Liver (tissue), 3 donors: ENCODE measurements at regions not wholly inside any gene's neighbourhood (a gene's known extent, or its start where the extent isn't known, plus 50 kb on each side); places are given as distances from the start of the nearest gene placed in this dataset.

Source experiments
- JUND ChIP-seq, 2 donors: IDR thresholded peaks; 2 replicates each; pipeline ENCODE4 v1.6.1; 2016; ENCODE audit warnings: antibody characterized with exemption in 2 of 2
- NR2F2 ChIP-seq: IDR thresholded peaks from 2 replicates; pipeline ENCODE4 v1.6.1; 2016; ENCODE audit warnings: antibody characterized with exemption
- SP1 ChIP-seq: IDR thresholded peaks from 2 replicates; pipeline ENCODE4 v1.6.1; 2018; ENCODE audit warnings: antibody characterized with exemption, mild to moderate bottlenecking
- TAF1 ChIP-seq: conservative IDR thresholded peaks from 2 replicates; pipeline ENCODE4 v1.6.1; 2016; ENCODE audit warnings: antibody characterized with exemption, mild to moderate bottlenecking
- TF ChIP-seq, protein P1 (sequence below): fragments of 150-350 bp; IDR thresholded peaks from 2 replicates; pipeline ENCODE4 v1.5.1; 2017; ENCODE audit warnings: improper control_type of control experiment, low read depth, low read length; ENCODE audit not compliant: missing input control
- TF ChIP-seq, protein P2 (sequence below): IDR thresholded peaks from 2 replicates; pipeline ENCODE4 v1.6.1; 2016; ENCODE audit warnings: antibody characterized with exemption
- donor health status: healthy.
- donor health status: healthy.

DNA sequence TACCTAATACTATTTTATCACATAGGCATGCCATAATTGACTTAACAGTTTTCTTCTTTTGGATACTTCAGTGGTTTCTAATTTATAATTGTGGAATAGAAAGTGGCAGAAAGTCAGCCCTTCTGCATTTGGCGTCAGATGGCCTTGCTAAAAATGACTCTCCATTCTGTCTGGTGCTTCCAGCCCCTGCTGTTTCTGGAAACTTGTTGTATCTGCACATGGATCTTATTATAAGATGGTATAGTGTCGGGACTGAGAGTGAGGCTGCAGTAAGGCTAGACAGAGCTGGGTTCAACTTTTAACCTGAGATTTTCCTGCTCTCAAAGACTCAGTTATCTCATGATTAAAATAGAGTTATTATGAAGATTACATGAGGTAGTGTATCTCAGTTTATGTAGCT, 74.8 kb upstream of the WDR72 start:
- TF ChIP-seq NR2F2 (no peak), SP1 (no peak), TAF1 (no peak), JUND (IDR thresholded peaks at IDR 0.05) (no peak)
- TF ChIP-seq, protein P1, sequence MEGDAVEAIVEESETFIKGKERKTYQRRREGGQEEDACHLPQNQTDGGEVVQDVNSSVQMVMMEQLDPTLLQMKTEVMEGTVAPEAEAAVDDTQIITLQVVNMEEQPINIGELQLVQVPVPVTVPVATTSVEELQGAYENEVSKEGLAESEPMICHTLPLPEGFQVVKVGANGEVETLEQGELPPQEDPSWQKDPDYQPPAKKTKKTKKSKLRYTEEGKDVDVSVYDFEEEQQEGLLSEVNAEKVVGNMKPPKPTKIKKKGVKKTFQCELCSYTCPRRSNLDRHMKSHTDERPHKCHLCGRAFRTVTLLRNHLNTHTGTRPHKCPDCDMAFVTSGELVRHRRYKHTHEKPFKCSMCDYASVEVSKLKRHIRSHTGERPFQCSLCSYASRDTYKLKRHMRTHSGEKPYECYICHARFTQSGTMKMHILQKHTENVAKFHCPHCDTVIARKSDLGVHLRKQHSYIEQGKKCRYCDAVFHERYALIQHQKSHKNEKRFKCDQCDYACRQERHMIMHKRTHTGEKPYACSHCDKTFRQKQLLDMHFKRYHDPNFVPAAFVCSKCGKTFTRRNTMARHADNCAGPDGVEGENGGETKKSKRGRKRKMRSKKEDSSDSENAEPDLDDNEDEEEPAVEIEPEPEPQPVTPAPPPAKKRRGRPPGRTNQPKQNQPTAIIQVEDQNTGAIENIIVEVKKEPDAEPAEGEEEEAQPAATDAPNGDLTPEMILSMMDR, result no peak
- TF ChIP-seq, protein P2, sequence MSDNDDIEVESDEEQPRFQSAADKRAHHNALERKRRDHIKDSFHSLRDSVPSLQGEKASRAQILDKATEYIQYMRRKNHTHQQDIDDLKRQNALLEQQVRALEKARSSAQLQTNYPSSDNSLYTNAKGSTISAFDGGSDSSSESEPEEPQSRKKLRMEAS, result no peak
